Stimulated activated CD8-positive, alpha-beta memory T cell treated with anti-CD3 and anti-CD28 coated beads, Interleukin-7, amount 100 ng/mL, for 48 hours (primary cell): ENCODE measurements at regions not wholly inside any gene's neighbourhood (a gene's known extent, or its start where the extent isn't known, plus 50 kb on each side); places are given as distances from the start of the nearest gene placed in this dataset.
"Not testable (repeated sequence)": the region's sequence is repeated elsewhere in the genome, so short reads cannot be mapped to it uniquely, and the experiment has no call there.

Source experiments
- DNase-seq, 2 donors: peaks; one replicate each; pipeline ENCODE4 v3.0.0-alpha.2; 2020; ENCODE audit warnings: low read depth in 1 of 2; ENCODE audit errors: extremely low read depth in 1 of 2

DNA sequence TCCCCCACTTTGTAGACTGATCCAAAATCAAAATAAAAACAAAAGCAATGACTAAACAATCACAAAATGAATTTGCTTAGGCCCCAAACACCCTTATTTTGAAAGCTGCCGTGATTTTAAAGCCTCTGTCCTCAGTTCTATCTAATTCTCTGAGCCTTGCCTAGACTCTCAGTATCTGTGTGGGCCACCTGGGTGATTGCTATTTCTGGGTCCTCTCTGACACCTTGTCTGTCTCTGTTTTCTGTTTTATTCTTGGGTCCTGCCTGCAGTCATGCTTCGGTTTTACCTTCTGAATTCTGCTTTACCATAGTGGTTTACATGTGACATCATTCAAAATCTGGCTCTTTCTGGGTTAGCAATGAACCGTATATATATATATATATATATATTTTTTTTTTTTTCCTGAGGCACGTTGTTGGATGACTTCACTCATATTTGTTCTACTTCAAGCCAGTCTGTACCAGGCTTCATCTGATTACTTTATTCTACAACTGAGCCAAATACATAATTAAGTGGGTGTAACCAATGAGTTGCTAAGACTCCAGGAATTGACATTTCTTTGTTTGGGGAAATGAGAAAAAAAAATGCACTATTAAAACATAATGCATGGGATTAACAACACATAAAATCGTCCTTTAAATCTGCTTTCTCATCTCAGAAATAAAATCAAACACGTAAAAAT lies 710.7 kb upstream of the SLIT2 start:
- DNase-seq: no peak

DNA sequence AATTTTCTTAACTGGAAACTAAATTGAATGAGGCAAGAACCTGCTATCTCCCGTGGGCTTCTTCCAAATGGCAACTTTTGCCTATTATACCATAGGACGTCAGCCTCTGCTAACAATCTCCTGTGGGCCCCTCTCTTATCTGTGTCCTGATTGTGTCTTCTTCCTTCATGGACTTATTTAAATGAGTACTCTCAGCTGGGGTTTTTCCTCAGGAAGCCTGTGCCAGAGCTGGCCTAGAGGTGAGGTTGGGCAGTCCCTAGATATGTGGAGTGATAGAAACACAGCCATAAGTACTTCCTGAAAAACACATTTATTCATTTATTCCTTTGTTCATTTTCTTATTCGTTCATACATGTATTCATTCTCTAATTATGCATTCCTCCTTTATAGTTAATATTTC lies 712.5 kb upstream of the SLIT2 start:
- DNase-seq: no peak

DNA sequence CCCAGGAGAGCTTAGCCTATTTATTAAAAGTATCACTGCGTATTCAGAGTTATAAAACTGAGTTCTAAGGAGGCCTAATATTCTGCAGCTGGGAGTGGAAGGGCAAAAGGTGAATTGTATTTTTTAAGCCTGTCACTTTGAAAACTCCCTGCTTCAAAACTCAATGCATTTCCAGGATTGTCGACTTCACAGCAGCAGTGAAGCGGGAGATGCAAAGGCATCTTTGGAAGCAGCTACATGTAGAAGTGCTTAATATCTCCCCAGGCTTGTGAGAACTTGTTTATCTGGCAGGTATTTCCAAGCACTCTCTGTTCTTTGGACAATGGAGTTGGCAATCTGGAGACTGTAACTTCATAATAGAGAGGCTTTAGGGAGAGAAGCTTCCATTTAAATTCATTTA lies 717.5 kb upstream of the SLIT2 start:
- DNase-seq: no peak

DNA sequence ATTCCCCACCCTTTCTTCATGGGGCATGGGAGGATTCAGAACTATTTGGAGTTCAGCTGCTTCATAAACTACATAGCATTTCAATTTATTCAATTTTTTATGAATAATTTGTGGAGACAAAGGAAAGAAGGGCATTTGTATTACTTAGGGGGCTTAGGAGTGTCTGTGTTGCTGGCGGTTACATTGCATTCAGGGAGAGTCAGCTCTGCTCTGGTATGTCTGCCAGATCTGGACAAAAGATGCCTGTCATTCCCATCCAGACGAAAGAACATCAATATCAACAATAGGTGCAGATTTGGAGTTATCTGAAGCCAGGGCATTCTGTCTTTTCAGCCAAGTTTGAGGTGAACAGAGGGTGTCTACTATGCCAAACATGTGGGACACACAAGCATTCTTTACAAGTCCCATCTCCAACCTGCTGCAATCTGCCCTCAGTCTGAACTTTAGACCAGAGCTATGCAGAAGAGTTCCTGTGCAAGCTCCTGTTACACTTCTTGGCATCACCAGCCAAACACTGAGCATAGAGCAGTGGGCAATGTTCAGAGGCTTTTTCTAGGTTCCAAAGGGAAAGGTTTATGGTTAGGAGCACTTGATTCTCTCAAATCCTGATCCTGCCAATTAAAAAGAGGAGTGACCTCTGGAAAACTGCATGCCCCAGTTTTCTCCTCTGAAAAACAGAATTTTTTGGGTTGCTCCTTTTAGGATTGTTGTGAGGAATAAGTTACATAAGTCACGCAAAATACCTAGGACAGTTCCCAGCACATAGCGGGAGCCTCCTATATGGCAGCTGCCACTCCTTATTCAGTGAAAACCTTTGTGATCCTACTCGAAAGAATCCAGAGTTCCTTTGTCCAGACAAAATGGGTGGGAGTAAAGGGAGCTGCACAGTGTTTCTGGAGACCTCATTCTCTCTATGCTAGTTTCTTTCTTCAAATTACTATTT lies 719.5 kb upstream of the SLIT2 start:
- DNase-seq: no peak

DNA sequence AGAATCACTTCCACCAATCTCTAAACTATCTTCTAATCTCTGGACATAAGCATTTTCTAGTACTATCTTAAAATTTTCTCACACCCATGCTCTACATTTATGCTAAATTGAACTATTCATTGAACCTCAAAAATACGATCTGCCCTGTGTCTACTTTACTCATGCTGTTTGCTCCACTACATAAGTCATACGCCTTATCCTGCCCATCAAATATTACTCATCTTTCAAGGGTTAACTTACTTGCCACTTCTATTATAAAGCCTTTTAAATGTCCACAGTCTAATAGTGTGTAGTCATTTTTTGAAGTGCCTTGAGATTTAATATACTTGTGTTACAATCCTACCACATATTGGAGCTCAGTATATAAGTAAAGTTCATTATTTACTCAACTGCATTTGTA lies 727.7 kb upstream of the SLIT2 start:
- no peak for DNase-seq

DNA sequence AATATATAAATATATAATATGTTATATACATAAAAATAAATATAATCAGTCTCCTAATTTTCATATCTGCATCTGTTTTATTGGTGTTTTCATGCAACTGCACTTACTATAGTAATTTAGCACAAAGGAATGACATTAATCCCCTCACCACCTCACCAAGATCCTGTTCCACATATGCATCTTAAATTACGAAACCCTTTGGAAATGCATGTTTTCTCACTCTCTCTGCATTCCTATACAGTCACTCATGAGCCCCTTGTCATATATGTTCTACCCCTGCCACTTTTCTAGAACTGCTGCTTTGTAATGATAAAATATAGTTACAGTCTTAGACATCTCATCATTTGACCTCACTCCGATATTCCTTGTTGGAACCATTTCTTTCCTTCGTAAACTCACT lies 728.7 kb upstream of the SLIT2 start:
- DNase-seq: no peak

DNA sequence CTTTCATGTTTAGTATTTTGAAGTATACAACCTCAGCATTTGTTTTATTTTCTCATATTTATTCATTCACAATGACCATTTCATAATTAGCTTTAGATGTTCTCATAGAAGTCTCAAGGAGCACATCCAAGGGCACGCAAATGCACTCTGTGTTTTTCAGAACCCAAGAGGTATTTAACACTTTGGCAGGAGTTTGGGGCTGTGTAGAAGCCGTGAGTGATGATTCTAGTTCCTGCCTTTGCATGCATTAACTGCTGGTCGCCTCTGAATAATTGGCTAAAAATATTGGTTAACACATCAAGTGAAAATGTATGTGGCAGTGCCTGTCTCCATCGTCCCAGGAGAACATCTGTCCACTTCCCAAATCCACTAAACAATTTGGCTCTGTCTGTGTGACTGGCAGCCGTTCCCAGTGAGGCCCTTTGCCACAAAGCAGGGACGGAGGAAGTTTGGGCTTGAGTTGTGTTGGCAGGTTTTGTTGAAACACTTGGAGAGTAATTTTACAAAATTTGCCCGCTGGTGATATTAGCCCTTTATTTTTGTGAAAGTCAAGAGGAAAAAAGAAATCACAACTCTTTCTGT lies 730.7 kb upstream of the SLIT2 start:
- DNase-seq: no peak

DNA sequence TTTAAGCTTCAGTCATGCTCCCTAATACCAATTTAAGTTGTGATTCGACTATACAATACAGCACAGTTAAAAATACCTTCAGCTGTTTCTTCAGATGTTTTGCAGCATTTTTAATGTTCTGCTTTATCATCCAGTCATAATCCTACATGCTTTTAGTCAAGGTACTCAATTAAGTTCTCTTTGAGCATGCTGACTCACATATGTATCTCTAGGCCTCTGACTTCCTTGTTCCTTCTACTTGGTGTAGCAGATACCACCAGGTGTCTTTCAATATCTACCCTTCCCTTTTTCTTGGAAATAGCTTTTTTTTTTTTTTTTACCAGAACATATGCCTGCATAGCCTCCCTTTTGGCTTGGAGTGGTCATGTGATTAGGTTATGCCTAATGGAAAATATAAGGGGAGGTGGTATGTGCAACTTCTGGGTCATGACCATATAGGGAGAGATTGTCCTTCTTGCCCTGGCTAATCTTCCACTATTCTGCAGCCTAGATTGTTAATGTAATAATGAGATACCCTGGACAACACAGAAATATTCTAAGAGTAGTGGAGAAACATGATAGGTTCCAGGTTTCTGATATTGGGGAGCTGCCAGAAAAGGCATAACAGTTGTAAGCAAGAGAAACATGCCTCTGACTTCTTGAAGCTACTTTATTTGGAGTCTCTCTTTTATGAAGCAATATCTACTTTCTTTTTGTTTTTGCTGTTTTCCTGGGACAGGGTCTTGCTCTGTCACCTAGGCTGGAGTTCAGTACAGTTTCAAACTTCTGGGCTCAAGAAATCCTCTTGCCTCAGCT lies 737.2 kb upstream of the SLIT2 start:
- no peak for DNase-seq

DNA sequence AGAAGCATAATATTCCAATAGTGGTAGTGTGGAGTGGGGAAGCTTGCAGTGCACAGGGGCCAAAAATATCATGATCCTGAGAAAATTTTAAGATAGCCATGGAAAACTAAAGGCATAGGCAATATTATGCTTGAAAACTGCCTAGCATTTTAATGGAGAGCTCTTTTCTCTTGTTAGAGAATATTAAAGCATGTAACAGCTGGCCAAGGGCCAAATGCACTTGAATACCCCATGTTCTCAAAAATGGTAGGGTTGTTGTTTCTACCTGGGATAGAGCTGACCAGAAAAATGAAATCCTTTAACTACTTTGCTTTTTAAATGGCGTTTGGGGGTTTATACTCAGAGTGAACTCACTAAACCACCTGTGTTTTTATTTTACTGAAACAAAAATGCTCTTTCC lies 739.6 kb upstream of the SLIT2 start:
- no peak for DNase-seq

DNA sequence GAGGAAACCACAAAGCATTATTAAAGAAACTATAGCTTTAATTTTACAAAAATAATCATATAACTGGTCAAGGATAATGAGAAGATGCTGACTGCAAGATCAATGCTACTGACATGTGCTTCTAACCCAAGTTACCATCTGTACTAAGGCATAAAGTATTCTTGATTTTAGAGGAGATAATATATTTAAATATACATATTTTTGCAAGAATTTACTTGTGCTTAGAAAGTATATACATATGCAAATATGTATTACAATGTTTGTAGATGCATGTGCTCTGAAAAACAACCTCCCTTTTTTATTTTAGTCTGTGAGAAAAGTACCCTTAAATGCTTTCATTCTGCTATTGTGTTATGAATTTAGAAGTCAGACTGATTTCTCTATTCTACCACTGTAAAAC lies 740.7 kb upstream of the SLIT2 start:
- no peak for DNase-seq

DNA sequence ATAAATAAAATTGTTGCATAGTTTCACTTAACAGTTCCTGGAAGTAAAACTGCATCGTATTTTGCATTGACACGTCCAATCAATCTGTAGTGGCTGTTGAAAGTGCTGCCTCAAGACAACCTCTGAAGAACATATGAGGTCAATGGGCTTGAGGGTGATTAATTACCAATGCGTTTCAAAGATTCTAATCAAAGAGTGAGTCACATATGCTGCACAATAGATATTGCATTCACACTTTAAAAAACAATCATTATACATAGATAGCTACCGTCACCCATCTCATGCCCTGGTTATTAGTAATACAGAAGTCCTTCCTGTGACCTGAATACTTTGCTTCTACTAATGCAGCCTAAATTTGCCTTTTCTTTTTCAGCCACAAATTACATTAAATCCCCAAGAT lies 743.3 kb upstream of the SLIT2 start:
- no peak for DNase-seq

DNA sequence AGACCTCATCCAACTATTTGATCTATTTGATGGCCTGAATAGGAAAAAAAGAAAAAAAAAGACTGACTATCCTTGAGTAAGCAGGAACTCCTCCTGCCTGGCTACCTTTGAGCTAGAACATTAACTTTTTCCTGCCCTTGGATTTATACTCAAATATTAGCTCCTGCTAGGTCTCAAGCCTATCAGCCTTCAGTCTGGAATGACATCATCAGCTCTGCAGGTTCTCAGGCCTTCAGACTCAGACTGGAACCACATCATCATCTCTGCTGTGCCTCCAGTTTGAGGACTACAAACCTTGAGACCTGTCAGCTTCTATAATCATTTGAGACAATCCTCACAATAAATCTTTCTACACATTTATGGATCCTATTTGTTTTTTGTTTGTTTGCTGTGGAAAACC lies 754.0 kb upstream of the SLIT2 start:
- DNase-seq: no peak

DNA sequence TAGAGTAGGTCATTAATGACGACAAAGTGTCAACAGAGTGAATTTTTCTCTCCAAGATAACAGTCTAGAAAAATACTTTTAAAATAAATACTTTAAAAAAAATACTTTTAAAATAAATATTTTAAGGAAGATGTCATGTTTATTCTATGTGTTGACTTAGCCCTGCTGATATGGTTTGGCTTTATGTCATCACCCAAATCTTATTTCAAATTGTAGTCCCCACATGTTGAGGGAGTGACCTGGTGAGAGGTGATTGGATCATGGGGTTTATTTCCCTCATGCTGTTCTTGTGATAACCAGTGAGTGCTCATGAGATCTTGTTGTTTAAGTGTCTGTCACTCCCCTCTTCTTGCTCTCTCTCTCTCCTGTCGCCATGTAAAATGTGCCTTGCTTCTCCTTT lies 754.9 kb upstream of the SLIT2 start:
- no peak for DNase-seq

DNA sequence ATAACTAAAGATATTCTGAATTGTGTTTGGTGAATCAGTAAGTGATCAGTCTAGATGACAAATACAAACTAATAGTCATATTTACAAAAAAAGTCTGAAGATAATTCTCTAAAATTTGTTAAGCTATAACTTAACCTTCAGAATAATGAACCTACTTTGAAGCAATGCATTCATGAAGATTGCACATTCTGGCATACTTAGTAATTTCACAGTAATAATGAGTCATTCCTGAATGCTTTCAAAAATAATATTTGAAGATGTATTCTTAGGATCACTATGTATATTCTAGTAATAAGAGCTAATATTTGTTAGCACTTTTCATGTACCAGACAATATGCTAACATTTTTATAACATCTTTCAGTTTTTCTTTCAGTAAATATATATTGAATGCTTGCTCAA lies 756.7 kb upstream of the SLIT2 start:
- DNase-seq: no peak

DNA sequence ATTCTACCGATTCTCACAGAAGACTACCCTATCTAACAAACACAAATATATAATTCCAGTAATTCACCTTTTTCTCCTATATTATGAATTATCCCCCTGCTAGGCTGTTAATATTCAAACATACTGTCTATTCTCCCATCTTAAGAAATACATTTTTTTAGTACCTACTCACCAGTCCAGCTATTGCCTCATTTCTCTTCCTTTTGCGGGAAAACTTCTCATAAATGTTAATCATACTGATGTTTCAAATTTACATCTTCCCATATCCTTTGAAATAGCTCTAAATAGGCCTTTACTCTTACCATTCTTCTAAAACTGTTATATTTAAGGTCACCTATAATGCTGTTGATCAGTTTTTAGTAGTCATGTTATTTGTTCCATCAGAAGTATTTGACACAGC lies 759.1 kb upstream of the SLIT2 start:
- no peak for DNase-seq

DNA sequence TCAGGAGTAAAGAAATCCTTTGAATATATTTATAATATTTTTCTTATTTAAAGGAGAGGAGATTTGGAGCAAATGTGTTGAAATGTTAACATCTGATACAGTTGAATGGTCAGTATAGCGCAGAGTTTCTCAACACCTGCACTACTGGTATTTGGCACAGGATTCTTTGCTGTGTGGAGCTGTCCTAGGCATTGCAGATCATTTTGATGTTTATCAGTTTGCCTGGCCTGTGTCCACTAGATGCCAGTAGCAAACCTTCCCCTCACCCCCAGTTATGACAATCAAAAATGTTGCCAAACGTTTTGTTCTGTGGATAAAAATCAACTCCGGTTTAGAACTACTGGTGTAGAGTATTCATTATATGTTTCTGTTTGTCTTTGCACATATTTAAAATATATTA lies 765.3 kb upstream of the SLIT2 start:
- DNase-seq: no peak

DNA sequence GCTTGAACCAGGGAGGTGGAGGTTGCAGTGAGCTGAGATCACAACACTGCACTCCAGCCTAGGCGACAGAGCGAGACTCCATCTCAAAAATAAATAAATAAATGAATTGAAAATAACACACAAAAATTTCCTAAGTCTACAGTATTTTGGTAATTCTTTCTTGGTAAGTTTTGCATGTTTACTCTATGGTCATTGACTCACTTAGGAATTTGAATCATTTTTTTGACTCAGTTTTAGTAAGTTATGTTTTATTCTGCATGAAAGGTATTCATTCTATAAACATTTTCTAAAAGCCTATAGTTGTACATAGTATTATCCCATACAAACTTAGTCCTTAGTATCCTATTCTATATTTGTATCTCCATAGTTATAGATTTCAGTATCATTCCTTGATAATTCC lies 772.9 kb upstream of the SLIT2 start:
- no peak for DNase-seq

DNA sequence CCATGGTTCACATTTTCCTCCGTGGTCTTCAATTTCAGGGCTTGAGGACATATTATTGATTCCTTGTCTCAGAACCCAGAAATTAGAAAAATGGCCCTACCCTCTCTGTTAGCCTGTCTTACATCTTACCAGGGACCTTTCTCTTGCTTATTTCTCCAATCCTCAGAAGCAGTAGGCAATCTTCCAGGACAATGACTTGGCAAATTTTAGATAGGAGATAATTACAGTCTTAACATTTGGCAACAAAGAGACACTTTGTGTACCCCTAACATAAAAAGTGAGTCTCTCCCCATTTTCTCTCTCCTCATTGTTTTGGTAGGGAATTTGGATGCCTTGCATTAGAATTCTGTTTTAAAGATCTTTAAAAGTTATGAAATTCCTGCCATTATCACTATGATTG lies 778.1 kb upstream of the SLIT2 start:
- no peak for DNase-seq

DNA sequence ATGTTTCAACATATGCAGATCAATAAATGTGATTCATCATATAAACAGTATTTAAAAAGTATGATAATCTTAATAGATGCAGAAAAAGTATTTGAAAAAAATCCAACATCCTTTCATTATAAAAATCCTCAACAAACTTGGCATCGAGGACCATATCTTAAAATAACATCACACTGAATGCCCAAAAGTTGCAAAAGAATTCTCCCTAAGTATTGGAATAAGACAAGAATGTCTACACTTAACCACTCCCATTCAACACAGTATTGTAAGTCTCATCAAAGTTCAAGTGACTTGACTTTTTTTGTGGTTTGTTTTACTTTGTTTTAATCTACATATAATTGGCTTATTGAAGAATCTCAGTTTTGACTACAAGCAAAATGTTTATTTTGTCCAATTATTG lies 779.0 kb upstream of the SLIT2 start:
- DNase-seq: no peak

DNA sequence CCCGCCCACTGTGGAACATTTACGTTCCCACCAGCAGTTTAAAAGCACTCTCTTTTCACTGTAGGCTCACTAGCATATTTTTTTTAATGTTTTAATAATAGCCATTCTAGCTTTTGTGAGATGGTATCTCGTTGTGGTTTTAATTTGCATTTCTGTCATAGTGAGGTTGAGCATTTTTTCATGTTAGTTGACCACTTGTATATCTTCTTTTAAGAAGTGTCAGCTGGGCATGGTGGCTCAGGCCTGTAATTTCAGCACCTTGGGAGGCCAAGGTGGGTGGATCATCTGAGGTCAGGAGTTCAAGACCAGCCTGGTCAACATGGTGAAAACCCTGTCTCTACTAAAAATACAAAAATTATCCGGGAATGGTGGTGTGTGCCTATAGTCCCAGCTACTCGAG lies 781.7 kb upstream of the SLIT2 start:
- DNase-seq: not testable (repeated sequence)

DNA sequence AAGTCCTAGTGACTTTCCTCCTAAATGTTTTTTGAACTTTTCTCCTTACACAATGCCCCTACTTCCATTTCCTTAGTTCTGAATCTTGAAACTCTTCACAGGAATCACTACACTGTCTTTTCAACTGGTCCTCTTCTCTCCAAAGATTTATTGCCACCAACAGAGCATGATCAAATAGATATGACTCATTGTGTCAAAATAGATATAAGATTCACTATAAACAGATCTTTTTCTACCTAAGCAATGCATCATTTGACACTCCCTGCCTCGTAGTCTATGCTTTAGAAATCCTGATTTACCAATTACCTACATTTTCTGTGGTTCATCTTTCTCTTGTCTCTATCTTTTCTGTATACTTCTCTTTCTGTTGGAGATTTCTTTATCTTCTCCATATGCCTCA lies 789.6 kb upstream of the SLIT2 start:
- no peak for DNase-seq
